ENCODE measurements at regions not wholly inside any gene's neighbourhood (a gene's known extent, or its start where the extent isn't known, plus 50 kb on each side); places are given as distances from the start of the nearest gene placed in this dataset.
A peak's percentile ranks its signal among the peaks of the same experiment; 100 is the strongest.
"Not testable (repeated sequence)": the region's sequence is repeated elsewhere in the genome, so short reads cannot be mapped to it uniquely, and the experiment has no call there.

GRCh38 chr3:5358911-5359310 is 171.4 kb downstream of the EDEM1 start:
- DNase-seq, result no peak

GRCh38 chr3:5360453-5360852 is 172.9 kb downstream of the EDEM1 start:
- DNase-seq, result no peak

- DNase-seq, result no peak
These were observed 179.2 kb downstream of the EDEM1 start for GRCh38 chr3:5366746-5367145.

GRCh38 chr3:5371555-5371954 is 184.0 kb downstream of the EDEM1 start:
- not testable (repeated sequence) for DNase-seq

- DNase-seq, result no peak
These were observed 189.3 kb downstream of the EDEM1 start for GRCh38 chr3:5376761-5377160.

GRCh38 chr3:5379266-5379665 is 191.8 kb downstream of the EDEM1 start:
- not testable (repeated sequence) for DNase-seq

- not testable (repeated sequence) for DNase-seq
These were observed 196.2 kb downstream of the EDEM1 start for GRCh38 chr3:5383486-5384263.

GRCh38 chr3:5384557-5385236 is 197.2 kb downstream of the EDEM1 start:
- no peak for DNase-seq

GRCh38 chr3:5388091-5388490 is 200.6 kb downstream of the EDEM1 start:
- DNase-seq, result no peak

- DNase-seq, result no peak
These were observed 201.6 kb downstream of the EDEM1 start for GRCh38 chr3:5389057-5389456.

- no peak for DNase-seq
These were observed 202.7 kb downstream of the EDEM1 start for GRCh38 chr3:5390221-5390620.

- DNase-seq, result no peak
These were observed 203.6 kb downstream of the EDEM1 start for GRCh38 chr3:5390936-5391625.

- DNase-seq, result no peak
These were observed 213.5 kb downstream of the EDEM1 start for GRCh38 chr3:5401002-5401401.

- DNase-seq, result no peak
These were observed 217.2 kb downstream of the EDEM1 start for GRCh38 chr3:5404718-5405117.

GRCh38 chr3:5411786-5412185 is 224.3 kb downstream of the EDEM1 start:
- DNase-seq, result no peak

- DNase-seq, result no peak
These were observed 235.6 kb downstream of the EDEM1 start for GRCh38 chr3:5423076-5423475.

GRCh38 chr3:5423523-5423922 is 236.0 kb downstream of the EDEM1 start:
- DNase-seq, result no peak

- no peak for DNase-seq
These were observed 237.9 kb downstream of the EDEM1 start for GRCh38 chr3:5425371-5425770.

- peak; percentile 6 for DNase-seq
These were observed 238.8 kb downstream of the EDEM1 start for GRCh38 chr3:5426094-5426883.

GRCh38 chr3:5427021-5427420 is 239.5 kb downstream of the EDEM1 start:
- DNase-seq, result no peak

- no peak for DNase-seq
These were observed 240.4 kb downstream of the EDEM1 start for GRCh38 chr3:5427938-5428337.

- DNase-seq, result no peak
These were observed 241.4 kb downstream of the EDEM1 start for GRCh38 chr3:5428607-5429516.

Data from GOT3 (cell line).